ENCODE measurements at regions not wholly inside any gene's neighbourhood (a gene's known extent, or its start where the extent isn't known, plus 50 kb on each side); places are given as distances from the start of the nearest gene placed in this dataset.

DNA sequence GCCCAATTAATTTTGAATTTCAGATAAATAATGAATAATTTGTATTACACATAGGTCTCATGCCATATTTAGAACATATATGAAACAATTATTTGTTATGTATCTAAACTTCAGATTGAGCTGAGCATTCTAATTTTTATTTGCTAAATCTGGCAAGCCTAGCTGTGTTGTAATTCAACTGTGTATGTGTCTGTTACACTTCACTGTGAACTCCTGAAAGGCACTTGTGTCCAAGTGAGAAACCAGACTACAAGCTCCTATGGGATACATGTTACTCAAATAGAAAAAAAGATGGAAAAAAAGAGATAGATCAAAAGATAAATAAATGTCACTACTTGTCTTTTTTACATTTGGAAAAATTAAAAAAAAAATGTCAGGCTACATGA lies 56.5 kb upstream of the ANKRD55 start:
- Histone ChIP-seq H3K9me3 (ENCODE audit: control insufficient read depth, low read depth, low read length) (no peaks in the 10 kb centered on the region), H3K27me3 (ENCODE audit: control insufficient read depth, insufficient read depth, low read length) (no peaks in the 10 kb centered on the region), H3K4me1 (ENCODE audit: control insufficient read depth, insufficient read depth, low read length) (no peaks in the 10 kb centered on the region), H3K36me3 (ENCODE audit: control insufficient read depth, insufficient read depth, low read length) (no peaks in the 10 kb centered on the region), H3K4me3 (ENCODE audit: low read length) (no peak overlapping the region), H3K27ac (ENCODE audit: low read length) (no peak overlapping the region)
- DNase-seq: no peak

GRCh38 chr5:56288873-56289601 lies 55.9 kb upstream of the ANKRD55 start:
- H3K27ac ChIP-seq (ENCODE audit: low read length): no peak overlapping the region
- H3K27me3 ChIP-seq (ENCODE audit: control insufficient read depth, insufficient read depth, low read length): no peaks in the 10 kb centered on the region
- WGBS (ENCODE audit: insufficient coverage, low lambda C conversion rate): 80% methylated on average over 1 of the region's 4 CpGs
- no peaks in the 10 kb centered on the region for H3K9me3 ChIP-seq (ENCODE audit: control insufficient read depth, low read depth, low read length)
- DNase-seq: no peak
- no peaks in the 10 kb centered on the region for H3K4me1 ChIP-seq (ENCODE audit: control insufficient read depth, insufficient read depth, low read length)
- no peaks in the 10 kb centered on the region for H3K36me3 ChIP-seq (ENCODE audit: control insufficient read depth, insufficient read depth, low read length)
- H3K4me3 ChIP-seq (ENCODE audit: low read length): no peak overlapping the region

GRCh38 chr5:56286015-56286884 lies 53.1 kb upstream of the ANKRD55 start:
- Histone ChIP-seq H3K9me3 (ENCODE audit: control insufficient read depth, low read depth, low read length) (no peaks in the 10 kb centered on the region), H3K27ac (ENCODE audit: low read length) (no peak overlapping the region), H3K4me1 (ENCODE audit: control insufficient read depth, insufficient read depth, low read length) (peaks cover 8% of the 10 kb centered on the region), H3K36me3 (ENCODE audit: control insufficient read depth, insufficient read depth, low read length) (no peaks in the 10 kb centered on the region), H3K4me3 (ENCODE audit: low read length) (no peak overlapping the region), H3K27me3 (ENCODE audit: control insufficient read depth, insufficient read depth, low read length) (no peaks in the 10 kb centered on the region)
- no peak for DNase-seq
- WGBS (ENCODE audit: insufficient coverage, low lambda C conversion rate): 78% methylated on average over 2 of the region's 2 CpGs

DNA sequence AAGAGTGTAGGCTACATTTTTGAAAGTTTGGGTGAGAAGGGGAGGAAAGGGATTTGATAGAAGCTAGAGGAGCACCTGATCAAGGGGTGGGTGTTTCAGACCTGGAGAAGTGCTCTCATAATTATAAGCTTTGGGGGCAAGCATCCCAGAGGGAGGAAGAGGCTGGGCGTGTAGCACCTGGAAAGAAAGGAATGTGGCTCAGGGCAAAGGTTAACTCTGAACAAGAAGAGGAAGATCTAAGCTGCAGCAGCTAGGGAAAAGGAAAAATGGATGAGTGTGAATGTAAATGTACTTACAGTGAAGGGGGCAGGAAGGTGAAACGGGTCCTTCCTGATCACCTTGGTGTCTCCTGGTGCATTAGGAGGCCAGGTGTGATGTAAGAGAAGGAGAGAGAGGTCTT lies 49.8 kb upstream of the ANKRD55 start:
- peaks cover 8% of the 10 kb centered on the region for H3K4me1 ChIP-seq (ENCODE audit: control insufficient read depth, insufficient read depth, low read length)
- no peak overlapping the region for H3K27ac ChIP-seq (ENCODE audit: low read length)
- H3K4me3 ChIP-seq (ENCODE audit: low read length): no peak overlapping the region
- H3K27me3 ChIP-seq (ENCODE audit: control insufficient read depth, insufficient read depth, low read length): no peaks in the 10 kb centered on the region
- 20% methylated on average over 1 of the region's 2 CpGs for WGBS (ENCODE audit: insufficient coverage, low lambda C conversion rate)
- peak; percentile 48 to 63 for DNase-seq
- H3K9me3 ChIP-seq (ENCODE audit: control insufficient read depth, low read depth, low read length): no peaks in the 10 kb centered on the region
- no peaks in the 10 kb centered on the region for H3K36me3 ChIP-seq (ENCODE audit: control insufficient read depth, insufficient read depth, low read length)
